ENCODE measurements at regions not wholly inside any gene's neighbourhood (a gene's known extent, or its start where the extent isn't known, plus 50 kb on each side); places are given as distances from the start of the nearest gene placed in this dataset.
"Not testable (repeated sequence)": the region's sequence is repeated elsewhere in the genome, so short reads cannot be mapped to it uniquely, and the experiment has no call there.

DNA sequence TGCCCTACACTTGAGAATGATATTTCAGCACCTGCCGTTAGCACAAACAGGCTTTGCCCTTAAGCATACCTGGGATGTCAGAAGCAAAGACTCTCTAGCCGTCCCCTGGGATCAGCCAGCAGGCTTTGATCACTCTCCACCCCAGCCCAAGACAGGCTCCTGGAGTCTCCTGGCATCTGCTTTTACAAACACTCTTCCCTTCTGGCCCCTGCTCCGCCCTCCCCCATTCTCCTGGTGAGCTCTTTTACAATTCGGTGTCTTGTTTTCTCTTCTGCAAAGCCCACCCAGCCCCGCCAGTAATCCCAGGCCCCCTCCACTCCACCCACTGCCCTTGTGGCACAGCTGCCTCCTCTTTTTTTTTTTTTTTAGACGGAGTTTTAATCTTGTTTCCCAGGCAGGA, 50.4 kb downstream of the KATNIP start:
- no peak for DNase-seq
- 43% methylated on average over 6 of the region's 6 CpGs for WGBS (ENCODE audit: insufficient coverage)
- H3K27me3 ChIP-seq (ENCODE audit: control insufficient read depth, insufficient read depth, low read length): no peaks in the 10 kb centered on the region

DNA sequence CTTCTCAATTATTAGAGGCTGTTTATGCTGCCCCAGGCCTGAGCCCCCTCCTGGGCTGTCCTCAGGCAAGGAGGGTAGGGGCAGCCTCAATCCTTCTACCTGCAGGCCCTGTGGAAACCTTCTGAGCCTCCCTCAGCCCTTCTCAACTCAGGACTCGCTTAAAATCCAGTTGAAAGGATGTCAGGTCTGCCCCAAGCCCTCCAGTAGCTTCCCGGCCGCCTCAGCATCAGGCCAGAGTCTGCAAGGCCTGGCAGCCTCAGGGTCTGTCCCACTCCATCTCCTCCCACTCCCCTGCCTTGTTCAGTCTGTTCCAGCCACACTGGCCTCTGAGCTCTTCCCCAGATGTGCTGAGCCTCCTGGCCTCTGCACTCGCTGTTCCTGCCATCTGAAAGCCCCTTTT, 52.2 kb downstream of the KATNIP start:
- WGBS (ENCODE audit: insufficient coverage): 79% methylated on average over 4 of the region's 4 CpGs
- Histone ChIP-seq H3K4me3 (ENCODE audit: low read length) (no peak overlapping the region), H3K36me3 (ENCODE audit: control insufficient read depth, insufficient read depth, low read length) (no peaks in the 10 kb centered on the region), H3K9me3 (replicated peaks; ENCODE audit: control insufficient read depth, low read depth, low read length) (no peaks in the 10 kb centered on the region), H3K27me3 (ENCODE audit: control insufficient read depth, insufficient read depth, low read length) (no peaks in the 10 kb centered on the region), H3K27ac (ENCODE audit: low read length) (no peak overlapping the region), H3K4me1 (ENCODE audit: control insufficient read depth, insufficient read depth, low read length) (peaks cover 28% of the 10 kb centered on the region)
- DNase-seq: no peak

More for the DNA sequence above, 50.4 kb downstream of the KATNIP start:
- Histone ChIP-seq H3K9me3 (replicated peaks; ENCODE audit: control insufficient read depth, low read depth, low read length) (no peaks in the 10 kb centered on the region), H3K36me3 (ENCODE audit: control insufficient read depth, insufficient read depth, low read length) (no peaks in the 10 kb centered on the region), H3K4me3 (ENCODE audit: low read length) (no peak overlapping the region), H3K4me1 (ENCODE audit: control insufficient read depth, insufficient read depth, low read length) (peaks cover 33% of the 10 kb centered on the region), H3K27ac (ENCODE audit: low read length) (no peak overlapping the region)

DNA sequence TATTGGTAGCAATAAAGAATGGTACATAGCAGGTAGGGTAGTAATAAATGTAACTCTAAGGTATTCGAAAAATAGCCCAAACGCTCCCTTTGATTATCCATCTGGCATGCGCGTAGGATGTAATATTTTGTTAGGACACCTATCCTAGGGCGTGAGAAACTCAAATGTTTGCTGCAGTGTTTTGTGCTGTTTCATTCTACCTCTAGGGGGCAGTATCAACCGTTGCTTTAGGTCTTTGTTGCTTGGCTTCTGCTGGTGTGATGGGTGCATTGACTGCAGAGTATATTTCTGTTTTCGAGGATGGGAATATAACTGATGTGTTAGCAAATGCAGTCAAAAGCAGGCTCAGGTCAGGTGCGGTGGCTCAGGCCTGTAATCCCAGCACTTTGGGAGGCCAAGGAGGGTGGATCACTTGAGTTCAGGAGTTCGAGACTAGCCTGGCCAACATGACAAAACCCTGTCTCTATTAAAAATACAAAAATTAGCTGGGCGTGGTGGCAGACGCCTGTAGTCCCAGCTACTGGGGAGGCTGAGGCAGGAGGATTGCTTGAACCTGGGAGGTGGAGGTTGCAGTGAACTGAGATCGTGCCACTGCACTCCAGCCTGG, 55.7 kb downstream of the KATNIP start:
- not testable (repeated sequence) for H3K9me3 ChIP-seq (replicated peaks; ENCODE audit: control insufficient read depth, low read depth, low read length); H3K27me3 ChIP-seq (ENCODE audit: control insufficient read depth, insufficient read depth, low read length); H3K4me3 ChIP-seq (ENCODE audit: low read length); H3K4me1 ChIP-seq (ENCODE audit: control insufficient read depth, insufficient read depth, low read length); H3K27ac ChIP-seq (ENCODE audit: low read length); H3K36me3 ChIP-seq (ENCODE audit: control insufficient read depth, insufficient read depth, low read length)
- whole genome bisulfite sequencing (ENCODE audit: insufficient coverage): 78% methylated on average over 7 of the region's 12 CpGs
- peak; percentile 56 for DNase-seq

DNA sequence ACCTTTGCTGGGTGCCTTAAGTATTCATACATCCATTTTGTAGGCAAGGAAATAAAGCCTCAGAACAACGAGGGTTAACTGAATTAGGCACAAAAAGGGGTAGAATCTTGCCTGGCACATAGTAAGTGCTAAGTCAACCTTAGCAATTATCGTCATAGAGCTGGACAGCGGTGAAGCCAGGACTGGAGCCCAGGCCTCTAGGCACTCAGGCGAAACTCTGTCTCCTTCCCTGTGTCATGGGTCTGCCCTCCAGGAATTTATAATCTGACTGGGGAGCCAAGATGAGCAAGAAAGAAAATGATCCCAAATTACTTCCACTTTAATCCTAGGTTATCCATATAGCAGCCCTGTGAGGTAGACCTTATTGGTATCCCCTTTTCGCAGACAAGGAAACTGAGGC, 61.4 kb downstream of the KATNIP start:
- Histone ChIP-seq H3K4me1 (ENCODE audit: control insufficient read depth, insufficient read depth, low read length) (no peaks in the 10 kb centered on the region), H3K27me3 (ENCODE audit: control insufficient read depth, insufficient read depth, low read length) (no peaks in the 10 kb centered on the region), H3K9me3 (replicated peaks; ENCODE audit: control insufficient read depth, low read depth, low read length) (no peaks in the 10 kb centered on the region), H3K4me3 (ENCODE audit: low read length) (no peak overlapping the region), H3K36me3 (ENCODE audit: control insufficient read depth, insufficient read depth, low read length) (no peaks in the 10 kb centered on the region), H3K27ac (ENCODE audit: low read length) (no peak overlapping the region)
- DNase-seq: no peak
- 89% methylated on average over 2 of the region's 5 CpGs for WGBS (ENCODE audit: insufficient coverage)

DNA sequence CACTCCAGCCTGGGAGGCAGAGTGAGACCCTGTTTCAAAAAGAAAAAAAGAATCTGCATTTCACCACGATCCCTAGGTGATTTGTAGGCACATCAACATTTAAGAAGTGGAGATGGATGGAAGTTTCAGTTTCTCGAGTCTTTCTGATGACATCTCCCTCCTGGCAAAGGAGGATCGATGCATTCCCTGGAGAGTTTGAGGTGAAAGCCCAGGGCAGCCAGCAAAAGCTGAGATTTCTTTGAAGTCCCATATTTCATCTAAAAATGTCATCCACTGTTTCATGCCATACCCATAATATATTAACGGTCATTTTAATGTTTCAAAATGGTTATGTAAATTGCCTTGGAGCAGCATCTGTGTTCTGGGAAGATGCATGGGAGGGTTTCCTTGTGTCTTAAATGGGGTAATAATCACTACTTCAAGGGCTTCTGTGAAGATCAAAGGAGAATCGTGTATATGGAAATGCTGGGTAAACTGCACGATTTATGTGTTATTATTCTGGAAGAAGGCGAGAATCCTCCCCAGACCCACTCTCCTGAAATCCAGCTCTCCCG, 63.4 kb downstream of the KATNIP start:
- H3K4me1 ChIP-seq (ENCODE audit: control insufficient read depth, insufficient read depth, low read length): peaks cover 4% of the 10 kb centered on the region
- no peak overlapping the region for H3K4me3 ChIP-seq (ENCODE audit: low read length)
- H3K27ac ChIP-seq (ENCODE audit: low read length): no peak overlapping the region
- no peak for DNase-seq
- no peaks in the 10 kb centered on the region for H3K9me3 ChIP-seq (replicated peaks; ENCODE audit: control insufficient read depth, low read depth, low read length)
- H3K27me3 ChIP-seq (ENCODE audit: control insufficient read depth, insufficient read depth, low read length): no peaks in the 10 kb centered on the region
- 50% methylated on average over 1 of the region's 8 CpGs for WGBS (ENCODE audit: insufficient coverage)
- no peaks in the 10 kb centered on the region for H3K36me3 ChIP-seq (ENCODE audit: control insufficient read depth, insufficient read depth, low read length)

DNA sequence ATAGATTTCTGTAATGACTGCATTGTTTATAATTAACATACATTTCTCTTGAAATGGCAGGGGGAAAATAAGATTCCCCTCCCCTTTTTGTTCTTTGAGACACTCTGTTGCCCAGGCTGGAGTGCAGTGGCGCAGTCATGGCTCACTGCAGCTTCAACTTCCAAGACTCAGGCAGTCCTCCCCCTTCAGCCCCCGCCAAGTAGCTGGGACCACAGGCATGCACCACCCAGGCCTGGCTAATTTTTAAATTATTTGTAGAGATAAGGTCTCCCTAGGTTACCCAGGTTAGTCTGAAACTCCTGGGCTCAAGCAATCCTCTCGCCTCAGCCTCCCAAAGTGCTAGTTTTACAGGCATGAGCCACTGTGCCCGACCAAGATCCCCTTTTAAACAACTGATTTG, 67.7 kb downstream of the KATNIP start:
- no peaks in the 10 kb centered on the region for H3K27me3 ChIP-seq (ENCODE audit: control insufficient read depth, insufficient read depth, low read length)
- H3K36me3 ChIP-seq (ENCODE audit: control insufficient read depth, insufficient read depth, low read length): no peaks in the 10 kb centered on the region
- DNase-seq: no peak
- H3K27ac ChIP-seq (ENCODE audit: low read length): no peak overlapping the region
- H3K4me1 ChIP-seq (ENCODE audit: control insufficient read depth, insufficient read depth, low read length): peaks cover 17% of the 10 kb centered on the region
- no peak overlapping the region for H3K4me3 ChIP-seq (ENCODE audit: low read length)
- WGBS (ENCODE audit: insufficient coverage): 60% methylated on average over 1 of the region's 4 CpGs
- no peaks in the 10 kb centered on the region for H3K9me3 ChIP-seq (replicated peaks; ENCODE audit: control insufficient read depth, low read depth, low read length)

DNA sequence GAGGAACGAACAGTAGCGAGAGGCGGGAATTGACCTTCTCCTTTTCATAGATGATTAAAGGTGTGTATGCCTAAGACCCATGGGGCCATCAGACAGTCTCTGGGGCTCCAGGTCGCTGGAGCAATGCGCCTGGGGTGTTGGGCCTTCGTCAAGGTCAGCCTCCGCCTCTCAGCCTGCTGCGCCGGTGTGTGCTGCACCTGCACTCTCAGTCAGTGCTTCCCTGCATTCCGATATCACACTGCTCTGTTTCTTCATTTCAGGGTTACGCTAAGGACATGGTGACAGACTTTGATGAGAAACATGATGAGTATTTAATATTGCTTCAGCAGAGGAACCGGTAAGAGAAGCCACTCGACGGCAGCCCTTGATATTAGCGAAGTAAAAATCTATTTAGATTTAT, 68.2 kb downstream of the KATNIP start:
- Histone ChIP-seq H3K4me3 (ENCODE audit: low read length) (no peak overlapping the region), H3K36me3 (ENCODE audit: control insufficient read depth, insufficient read depth, low read length) (no peaks in the 10 kb centered on the region), H3K4me1 (ENCODE audit: control insufficient read depth, insufficient read depth, low read length) (peaks cover 17% of the 10 kb centered on the region), H3K27me3 (ENCODE audit: control insufficient read depth, insufficient read depth, low read length) (no peaks in the 10 kb centered on the region), H3K9me3 (replicated peaks; ENCODE audit: control insufficient read depth, low read depth, low read length) (no peaks in the 10 kb centered on the region), H3K27ac (ENCODE audit: low read length) (no peak overlapping the region)
- no peak for DNase-seq
- WGBS (ENCODE audit: insufficient coverage): 47% methylated on average over 3 of the region's 15 CpGs

DNA sequence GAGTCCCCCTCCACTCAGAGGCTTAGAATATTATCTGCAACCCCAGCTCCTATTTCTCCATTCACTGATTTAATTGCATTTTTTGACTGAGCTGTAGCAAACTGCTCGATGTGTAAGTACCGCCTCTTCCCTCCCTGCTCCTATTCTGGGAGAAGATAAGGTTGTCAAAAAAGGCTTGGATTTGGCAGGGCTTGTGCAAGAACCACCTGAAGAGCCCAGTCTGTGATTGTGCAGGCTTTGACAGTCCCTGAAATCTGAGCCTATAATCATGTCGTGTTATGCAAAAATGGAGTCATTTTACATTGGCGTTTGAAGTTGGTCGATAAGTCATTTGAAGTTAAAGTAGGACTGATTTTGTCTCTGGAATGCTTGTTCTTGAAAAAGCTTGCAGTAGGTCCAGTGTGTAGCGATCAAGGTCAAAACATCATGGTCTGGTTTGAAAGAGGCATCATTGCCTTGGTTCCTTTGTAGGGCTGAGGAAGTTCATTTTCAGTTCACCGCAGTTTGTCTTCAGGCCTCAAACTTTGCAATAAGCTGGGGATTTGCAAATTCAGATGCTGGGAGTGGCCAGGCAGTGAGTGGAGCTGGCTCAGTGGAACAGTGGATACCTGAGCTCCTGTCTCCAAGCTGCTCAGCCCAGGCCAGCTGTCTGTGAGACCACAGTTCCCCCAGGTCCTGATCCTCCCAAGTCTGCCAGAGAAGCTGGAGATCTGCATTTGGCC, 68.8 kb downstream of the KATNIP start:
- H3K36me3 ChIP-seq (ENCODE audit: control insufficient read depth, insufficient read depth, low read length): no peaks in the 10 kb centered on the region
- H3K27ac ChIP-seq (ENCODE audit: low read length): no peak overlapping the region
- H3K4me1 ChIP-seq (ENCODE audit: control insufficient read depth, insufficient read depth, low read length): peaks cover 17% of the 10 kb centered on the region
- H3K9me3 ChIP-seq (replicated peaks; ENCODE audit: control insufficient read depth, low read depth, low read length): no peaks in the 10 kb centered on the region
- 30% methylated on average over 5 of the region's 7 CpGs for WGBS (ENCODE audit: insufficient coverage)
- DNase-seq: peak; percentile 61
- H3K27me3 ChIP-seq (ENCODE audit: control insufficient read depth, insufficient read depth, low read length): no peaks in the 10 kb centered on the region
- H3K4me3 ChIP-seq (ENCODE audit: low read length): no peak overlapping the region

DNA sequence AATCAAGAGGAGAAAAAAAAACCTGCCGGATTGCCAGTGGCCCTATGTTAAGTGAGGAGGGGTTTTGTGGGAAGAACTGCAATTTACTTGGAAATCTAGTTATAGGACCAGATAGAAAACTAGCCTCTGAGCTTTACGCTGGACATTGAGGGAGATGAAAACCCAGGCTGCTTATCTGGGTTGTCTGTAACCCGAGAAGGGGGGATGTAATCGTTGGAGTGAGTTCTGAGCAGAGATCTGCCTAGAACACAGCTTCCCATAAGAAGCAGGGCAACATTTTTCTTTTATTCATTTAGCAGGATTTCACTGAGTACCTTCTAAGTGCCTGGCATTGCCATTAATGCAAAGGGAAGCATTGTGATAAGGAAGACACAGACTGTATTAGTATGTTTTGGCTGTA, 70.6 kb downstream of the KATNIP start:
- no peaks in the 10 kb centered on the region for H3K9me3 ChIP-seq (replicated peaks; ENCODE audit: control insufficient read depth, low read depth, low read length)
- peaks cover 17% of the 10 kb centered on the region for H3K4me1 ChIP-seq (ENCODE audit: control insufficient read depth, insufficient read depth, low read length)
- H3K27ac ChIP-seq (ENCODE audit: low read length): no peak overlapping the region
- no peak for DNase-seq
- H3K4me3 ChIP-seq (ENCODE audit: low read length): no peak overlapping the region
- H3K27me3 ChIP-seq (ENCODE audit: control insufficient read depth, insufficient read depth, low read length): no peaks in the 10 kb centered on the region
- H3K36me3 ChIP-seq (ENCODE audit: control insufficient read depth, insufficient read depth, low read length): no peaks in the 10 kb centered on the region
- 100% methylated on average over 1 of the region's 4 CpGs for WGBS (ENCODE audit: insufficient coverage)

DNA sequence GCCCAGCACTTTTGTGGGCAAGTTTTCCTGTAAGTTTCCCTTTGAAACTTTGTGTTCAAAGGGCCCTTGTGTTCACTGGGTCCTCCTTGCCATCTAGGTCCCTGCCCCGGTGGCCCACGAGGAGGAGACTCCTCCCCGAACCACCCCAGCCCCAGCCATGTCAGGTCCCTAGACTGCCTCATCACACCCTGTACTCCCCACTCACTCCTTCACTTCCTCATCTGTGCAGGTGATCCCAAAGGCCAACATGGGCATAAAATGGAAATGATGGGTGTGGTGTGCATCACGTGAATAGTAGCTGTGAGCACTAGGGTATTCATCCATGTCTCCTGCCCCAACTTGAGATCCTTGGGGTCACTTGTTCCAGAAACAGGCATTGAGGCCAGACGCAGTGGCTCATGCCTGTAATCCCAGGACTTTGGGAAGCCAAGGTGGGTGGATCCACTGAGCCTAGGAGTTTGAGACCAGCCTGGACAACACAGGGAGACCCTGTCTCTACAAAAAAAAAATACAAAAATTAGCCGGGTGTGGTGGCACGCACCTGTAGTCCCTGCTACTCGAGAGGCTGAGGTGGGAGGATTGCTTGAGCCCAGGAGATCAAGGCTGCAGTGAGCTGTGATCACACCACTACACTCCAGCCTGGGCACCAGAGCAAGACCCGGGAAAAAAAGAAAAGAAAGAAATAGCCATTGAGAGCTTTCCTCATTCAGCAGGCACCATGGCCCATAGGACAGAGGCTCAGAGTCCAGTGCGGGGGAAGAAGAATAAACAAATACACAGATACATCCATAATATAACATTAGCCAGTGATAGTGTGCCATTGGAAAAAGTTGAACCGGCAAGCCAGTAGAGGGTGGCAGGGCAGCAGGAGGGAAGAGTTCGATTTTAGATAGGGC, 74.5 kb downstream of the KATNIP start:
- WGBS (ENCODE audit: insufficient coverage): 97% methylated on average over 6 of the region's 12 CpGs
- no peak overlapping the region for H3K27ac ChIP-seq (ENCODE audit: low read length)
- H3K4me1 ChIP-seq (ENCODE audit: control insufficient read depth, insufficient read depth, low read length): peaks cover 12% of the 10 kb centered on the region
- no peak for DNase-seq
- H3K27me3 ChIP-seq (ENCODE audit: control insufficient read depth, insufficient read depth, low read length): no peaks in the 10 kb centered on the region
- H3K9me3 ChIP-seq (replicated peaks; ENCODE audit: control insufficient read depth, low read depth, low read length): no peaks in the 10 kb centered on the region
- no peaks in the 10 kb centered on the region for H3K36me3 ChIP-seq (ENCODE audit: control insufficient read depth, insufficient read depth, low read length)
- H3K4me3 ChIP-seq (ENCODE audit: low read length): no peak overlapping the region

All from muscle of leg (tissue), 3 donors.